ENCODE measurements at regions not wholly inside any gene's neighbourhood (a gene's known extent, or its start where the extent isn't known, plus 50 kb on each side); places are given as distances from the start of the nearest gene placed in this dataset.

DNA sequence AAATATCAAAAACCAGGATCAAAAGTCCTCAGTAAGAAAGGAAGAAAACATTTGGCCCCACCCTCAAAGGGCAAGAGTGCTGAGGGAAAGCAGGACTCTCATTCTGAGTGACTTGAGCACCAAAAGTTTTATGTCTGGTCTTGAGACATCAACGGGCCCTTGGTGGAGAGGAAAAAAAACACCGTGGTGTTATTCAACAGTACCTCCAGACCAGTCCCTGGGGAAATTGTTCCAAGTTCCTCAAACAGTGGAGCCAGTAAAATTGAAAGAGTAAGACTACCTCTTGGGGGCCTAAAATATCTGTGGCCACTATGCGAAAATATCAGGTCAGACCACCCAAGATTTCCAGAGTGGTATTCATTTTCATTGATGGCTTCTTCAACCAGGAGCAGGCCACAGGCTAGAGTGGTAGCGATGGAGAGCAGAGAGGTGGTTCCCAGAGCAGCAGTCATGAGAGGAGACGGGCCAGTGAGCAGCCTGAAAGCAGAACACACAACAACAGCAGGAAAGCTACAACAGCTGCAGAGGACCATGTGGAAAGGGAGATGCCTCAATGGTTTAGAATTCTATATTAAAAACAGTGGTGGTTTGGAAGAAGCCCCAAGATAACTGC is 63.7 kb upstream of the RPL34 start:
- FAIRE-seq (no peak), ATAC-seq (no peak), DNase-seq (no peak)
- Histone ChIP-seq H3K4me3 (no peak overlapping the region), H3K9me3 (no peaks in the 10 kb centered on the region), H3K27me3 (no peaks in the 10 kb centered on the region), H3K4me1 (no peaks in the 10 kb centered on the region), H3K36me3 (no peaks in the 10 kb centered on the region), H3K27ac (no peak overlapping the region)
- intact Hi-C loops (cut with DNase I): no loop called here
- WGBS, 2 donors: 91 to 92% methylated on average over 5 of the region's 5 CpGs
- TF ChIP-seq, protein P1, sequence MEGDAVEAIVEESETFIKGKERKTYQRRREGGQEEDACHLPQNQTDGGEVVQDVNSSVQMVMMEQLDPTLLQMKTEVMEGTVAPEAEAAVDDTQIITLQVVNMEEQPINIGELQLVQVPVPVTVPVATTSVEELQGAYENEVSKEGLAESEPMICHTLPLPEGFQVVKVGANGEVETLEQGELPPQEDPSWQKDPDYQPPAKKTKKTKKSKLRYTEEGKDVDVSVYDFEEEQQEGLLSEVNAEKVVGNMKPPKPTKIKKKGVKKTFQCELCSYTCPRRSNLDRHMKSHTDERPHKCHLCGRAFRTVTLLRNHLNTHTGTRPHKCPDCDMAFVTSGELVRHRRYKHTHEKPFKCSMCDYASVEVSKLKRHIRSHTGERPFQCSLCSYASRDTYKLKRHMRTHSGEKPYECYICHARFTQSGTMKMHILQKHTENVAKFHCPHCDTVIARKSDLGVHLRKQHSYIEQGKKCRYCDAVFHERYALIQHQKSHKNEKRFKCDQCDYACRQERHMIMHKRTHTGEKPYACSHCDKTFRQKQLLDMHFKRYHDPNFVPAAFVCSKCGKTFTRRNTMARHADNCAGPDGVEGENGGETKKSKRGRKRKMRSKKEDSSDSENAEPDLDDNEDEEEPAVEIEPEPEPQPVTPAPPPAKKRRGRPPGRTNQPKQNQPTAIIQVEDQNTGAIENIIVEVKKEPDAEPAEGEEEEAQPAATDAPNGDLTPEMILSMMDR (IDR thresholded peaks at IDR 0.05): no peak

- intact Hi-C loops (cut with DNase I): no loop called here
- FAIRE-seq (no peak), DNase-seq (no peak), ATAC-seq (no peak)
- H3K36me3 ChIP-seq: no peaks in the 10 kb centered on the region
- 82 to 86% methylated on average over 5 of the region's 5 CpGs for WGBS, 2 donors
- H3K27me3 ChIP-seq: no peaks in the 10 kb centered on the region
- no peak overlapping the region for H3K27ac ChIP-seq
- no peak overlapping the region for H3K4me3 ChIP-seq
- H3K4me1 ChIP-seq: no peaks in the 10 kb centered on the region
- TF ChIP-seq, protein P1 (IDR thresholded peaks at IDR 0.05): no peak
- H3K9me3 ChIP-seq: no peaks in the 10 kb centered on the region
Observed at GRCh38 chr4:108556166-108556565, 64.2 kb upstream of the RPL34 start.

- Histone ChIP-seq H3K27me3 (no peaks in the 10 kb centered on the region), H3K27ac (no peak overlapping the region), H3K9me3 (no peaks in the 10 kb centered on the region), H3K4me1 (no peaks in the 10 kb centered on the region), H3K36me3 (no peaks in the 10 kb centered on the region), H3K4me3 (no peak overlapping the region)
- TF ChIP-seq, protein P1 (IDR thresholded peaks at IDR 0.05): no peak
- ATAC-seq: no peak
- no peak for FAIRE-seq
- intact Hi-C loops (cut with DNase I): no loop called here
- no peak for DNase-seq
- 45 to 66% methylated on average over 1 of the region's 1 CpG for WGBS, 2 donors
Observed at GRCh38 chr4:108555701-108556100, 64.7 kb upstream of the RPL34 start.

DNA sequence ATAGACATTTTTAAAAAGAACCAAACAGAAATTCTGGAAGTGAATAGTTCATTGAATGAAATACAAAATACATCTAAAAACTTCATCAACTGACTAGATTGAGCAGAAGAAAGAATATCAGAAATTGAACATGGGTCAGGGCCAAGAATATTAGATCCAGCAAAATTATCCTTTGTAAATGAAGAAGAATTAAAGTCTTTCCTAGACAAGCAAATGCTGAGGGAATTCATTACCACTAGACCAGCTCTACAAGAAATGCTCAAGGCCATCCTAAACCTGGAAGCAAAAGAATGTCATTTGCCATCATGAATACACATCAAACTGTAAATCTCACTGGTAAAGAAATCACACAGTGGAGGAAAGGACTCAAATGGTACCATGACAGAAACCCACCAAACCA is 72.7 kb upstream of the RPL34 start:
- TF ChIP-seq, protein P1 (IDR thresholded peaks at IDR 0.05): no peak
- ATAC-seq (no peak), DNase-seq (no peak), FAIRE-seq (no peak)
- Histone ChIP-seq H3K36me3 (no peaks in the 10 kb centered on the region), H3K9me3 (no peaks in the 10 kb centered on the region), H3K4me1 (no peaks in the 10 kb centered on the region), H3K27ac (no peak overlapping the region), H3K27me3 (no peaks in the 10 kb centered on the region), H3K4me3 (no peak overlapping the region)
- intact Hi-C loops (cut with DNase I): no loop called here

DNA sequence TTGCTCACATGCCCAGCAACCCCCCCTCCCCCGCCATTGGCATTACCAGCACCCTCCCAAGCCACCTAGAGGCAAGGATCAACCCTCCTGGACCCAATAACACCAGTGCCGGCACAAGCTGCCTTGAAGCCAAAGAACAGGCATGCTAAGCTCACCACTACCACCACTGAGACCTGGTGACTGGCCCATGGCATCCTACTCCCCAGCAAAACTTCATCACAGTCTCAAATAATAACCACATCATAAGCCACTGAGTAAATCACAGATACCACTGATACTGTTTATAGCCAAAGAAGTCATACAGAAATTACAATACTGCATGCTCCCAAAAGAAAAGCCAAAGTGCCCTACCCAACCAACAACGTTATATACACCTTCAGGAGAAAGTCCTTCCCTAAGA is 73.6 kb upstream of the RPL34 start:
- no peaks in the 10 kb centered on the region for H3K9me3 ChIP-seq
- H3K27me3 ChIP-seq: no peaks in the 10 kb centered on the region
- no peak for FAIRE-seq
- H3K4me3 ChIP-seq: no peak overlapping the region
- no peak overlapping the region for H3K27ac ChIP-seq
- intact Hi-C loops (cut with DNase I): no loop called here
- no peak for DNase-seq
- no peaks in the 10 kb centered on the region for H3K36me3 ChIP-seq
- TF ChIP-seq, protein P1 (IDR thresholded peaks at IDR 0.05): no peak
- no peaks in the 10 kb centered on the region for H3K4me1 ChIP-seq
- ATAC-seq: no peak
- 72 to 75% methylated on average over 3 of the region's 3 CpGs for WGBS, 2 donors
